HT-29 (cell line): ENCODE measurements at regions not wholly inside any gene's neighbourhood (a gene's known extent, or its start where the extent isn't known, plus 50 kb on each side); places are given as distances from the start of the nearest gene placed in this dataset.
"Not testable (repeated sequence)": the region's sequence is repeated elsewhere in the genome, so short reads cannot be mapped to it uniquely, and the experiment has no call there.

Source experiments
- DNase-seq: peaks from one replicate; pipeline ENCODE4 v3.0.0-alpha.2; 2015; ENCODE audit warnings: low spot score

GRCh38 chr6:88499845-88500699, 333.9 kb upstream of the CNR1 start:
- DNase-seq, result no peak

GRCh38 chr6:88499436-88499835, 333.3 kb upstream of the CNR1 start:
- no peak for DNase-seq

GRCh38 chr6:88497403-88497802, 331.3 kb upstream of the CNR1 start:
- DNase-seq, result not testable (repeated sequence)

- DNase-seq, result no peak
Observed at GRCh38 chr6:88494401-88495140, 328.4 kb upstream of the CNR1 start.

- no peak for DNase-seq
Observed at GRCh38 chr6:88493717-88494116, 327.6 kb upstream of the CNR1 start.

- DNase-seq, result peak; percentile 17
Observed at GRCh38 chr6:88492824-88493223, 326.7 kb upstream of the CNR1 start.

GRCh38 chr6:88492241-88492640, 326.1 kb upstream of the CNR1 start:
- DNase-seq, result no peak

- DNase-seq, result no peak
Observed at GRCh38 chr6:88491266-88491880, 325.2 kb upstream of the CNR1 start.

GRCh38 chr6:88490908-88491264, 324.7 kb upstream of the CNR1 start:
- no peak for DNase-seq

- no peak for DNase-seq
Observed at GRCh38 chr6:88490195-88490907, 324.2 kb upstream of the CNR1 start.

- no peak for DNase-seq
Observed at GRCh38 chr6:88483424-88483823, 317.3 kb upstream of the CNR1 start.

- DNase-seq, result no peak
Observed at GRCh38 chr6:88482465-88482864, 316.3 kb upstream of the CNR1 start.

- no peak for DNase-seq
Observed at GRCh38 chr6:88481519-88481918, 315.4 kb upstream of the CNR1 start.

GRCh38 chr6:88480816-88481215, 314.7 kb upstream of the CNR1 start:
- no peak for DNase-seq

- peak; percentile 4 for DNase-seq
Observed at GRCh38 chr6:88477413-88477812, 311.3 kb upstream of the CNR1 start.

GRCh38 chr6:88476388-88476787, 310.2 kb upstream of the CNR1 start:
- DNase-seq, result no peak

- DNase-seq, result no peak
Observed at GRCh38 chr6:88474720-88475119, 308.6 kb upstream of the CNR1 start.

- no peak for DNase-seq
Observed at GRCh38 chr6:88473589-88473988, 307.4 kb upstream of the CNR1 start.

- no peak for DNase-seq
Observed at GRCh38 chr6:88472851-88473525, 306.8 kb upstream of the CNR1 start.

- DNase-seq, result no peak
Observed at GRCh38 chr6:88459643-88460042, 293.5 kb upstream of the CNR1 start.

- DNase-seq, result no peak
Observed at GRCh38 chr6:88459189-88459588, 293.0 kb upstream of the CNR1 start.
